ENCODE measurements at regions not wholly inside any gene's neighbourhood (a gene's known extent, or its start where the extent isn't known, plus 50 kb on each side); places are given as distances from the start of the nearest gene placed in this dataset.

DNA sequence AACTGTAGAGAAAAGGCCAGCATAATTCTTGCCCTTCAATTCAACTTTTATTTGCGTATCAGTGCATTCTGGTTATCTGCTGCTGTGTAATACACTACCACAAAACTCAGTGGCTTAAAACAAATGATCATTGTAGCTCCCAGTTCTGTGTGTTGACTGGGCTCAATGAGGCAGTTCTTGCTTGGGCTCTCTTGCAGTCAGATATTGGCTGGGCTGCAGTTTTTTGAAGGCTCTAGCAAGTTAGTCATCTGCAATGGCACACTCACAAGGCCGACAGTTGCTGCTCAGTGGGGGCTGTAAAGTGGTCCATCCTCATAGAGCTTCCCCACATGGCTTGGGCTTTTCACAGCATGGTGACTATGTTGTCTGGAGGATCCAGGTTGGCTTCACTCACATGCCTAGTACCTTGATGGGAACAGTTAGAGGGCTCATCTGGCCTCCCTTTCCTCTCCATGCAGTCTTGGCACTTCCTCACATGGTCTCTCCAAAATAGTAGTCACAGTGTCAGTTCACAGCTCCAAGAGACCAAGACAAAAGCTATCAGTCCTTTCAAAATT lies 110.6 kb upstream of the TNP1 start:
- Histone ChIP-seq H3K4me3 (ENCODE audit: low read length) (no peak overlapping the region), H3K4me1 (ENCODE audit: control insufficient read depth, insufficient read depth, low read length) (no peaks in the 10 kb centered on the region), H3K9me3 (ENCODE audit: control insufficient read depth, low read length) (no peaks in the 10 kb centered on the region), H3K36me3 (ENCODE audit: control insufficient read depth, insufficient read depth, low read length) (no peaks in the 10 kb centered on the region), H3K27me3 (ENCODE audit: control insufficient read depth, insufficient read depth, low read length) (no peaks in the 10 kb centered on the region), H3K9ac (ENCODE audit: low read length) (no peak overlapping the region)

DNA sequence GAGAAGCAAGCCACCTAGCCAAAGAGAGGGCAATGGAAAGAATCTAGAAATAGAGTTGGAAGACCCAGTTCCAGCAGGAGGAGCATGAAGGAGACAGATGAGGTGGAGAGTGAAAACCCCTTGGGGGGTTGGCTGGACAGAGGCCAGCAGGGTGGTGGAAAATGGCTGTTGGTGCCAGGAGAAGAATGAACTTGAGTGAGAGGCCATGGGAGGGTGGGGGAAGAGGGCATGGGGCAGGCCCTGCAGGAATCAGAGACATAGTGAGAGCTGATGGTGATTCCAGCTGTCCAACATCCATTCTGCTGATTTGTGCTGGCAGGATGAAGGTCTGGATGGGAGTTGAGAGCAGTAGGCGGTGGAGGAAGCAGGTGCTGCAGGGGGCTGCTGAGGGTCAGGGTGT lies 108.0 kb upstream of the TNP1 start:
- H3K9ac ChIP-seq (ENCODE audit: low read length) = no peak overlapping the region

DNA sequence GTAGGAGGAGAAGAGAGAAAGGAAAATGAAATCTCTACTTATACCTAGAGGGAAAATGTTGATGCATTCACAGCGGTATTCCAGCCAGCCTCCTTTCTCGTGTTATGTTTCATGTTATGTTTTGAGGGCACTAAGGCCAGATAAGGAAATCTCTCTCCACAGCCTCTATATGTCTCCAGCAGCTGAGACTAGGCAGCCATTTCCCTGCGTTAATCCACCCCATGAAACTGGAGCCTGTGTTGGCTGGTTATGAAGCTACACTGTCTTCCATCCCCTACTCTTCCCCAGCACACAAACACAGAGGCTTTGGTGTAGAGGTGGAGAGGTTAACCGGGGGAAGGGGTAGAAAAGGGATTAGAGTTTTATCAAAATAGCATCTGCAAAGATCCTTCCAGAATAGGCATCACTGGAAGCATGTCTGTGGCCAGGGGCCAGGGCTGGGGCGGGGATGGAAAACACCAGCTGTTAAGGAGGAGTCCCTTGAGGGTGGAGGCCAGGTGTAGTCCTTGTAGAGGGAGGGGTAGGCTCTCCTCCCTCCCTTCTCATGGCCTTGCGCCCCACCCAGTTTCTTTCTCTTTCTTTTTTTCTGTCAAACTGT lies 100.9 kb upstream of the TNP1 start:
- Histone ChIP-seq H3K36me3 (ENCODE audit: control insufficient read depth, insufficient read depth, low read length) (no peaks in the 10 kb centered on the region), H3K27me3 (ENCODE audit: control insufficient read depth, insufficient read depth, low read length) (no peaks in the 10 kb centered on the region), H3K4me1 (ENCODE audit: control insufficient read depth, insufficient read depth, low read length) (no peaks in the 10 kb centered on the region), H3K9ac (ENCODE audit: low read length) (no peak overlapping the region), H3K4me3 (ENCODE audit: low read length) (no peak overlapping the region), H3K9me3 (ENCODE audit: control insufficient read depth, low read length) (no peaks in the 10 kb centered on the region)

More for the DNA sequence above, 108.0 kb upstream of the TNP1 start:
- H3K36me3 ChIP-seq (ENCODE audit: control insufficient read depth, insufficient read depth, low read length) = no peaks in the 10 kb centered on the region
- H3K9me3 ChIP-seq (ENCODE audit: control insufficient read depth, low read length) = no peaks in the 10 kb centered on the region
- H3K27me3 ChIP-seq (ENCODE audit: control insufficient read depth, insufficient read depth, low read length) = no peaks in the 10 kb centered on the region
- no peaks in the 10 kb centered on the region for H3K4me1 ChIP-seq (ENCODE audit: control insufficient read depth, insufficient read depth, low read length)
- H3K4me3 ChIP-seq (ENCODE audit: low read length) = no peak overlapping the region

GRCh38 chr2:216959433-216959832 lies 99.6 kb upstream of the TNP1 start:
- Histone ChIP-seq H3K4me3 (ENCODE audit: low read length) (no peak overlapping the region), H3K9ac (ENCODE audit: low read length) (no peak overlapping the region), H3K36me3 (ENCODE audit: control insufficient read depth, insufficient read depth, low read length) (no peaks in the 10 kb centered on the region), H3K27me3 (ENCODE audit: control insufficient read depth, insufficient read depth, low read length) (no peaks in the 10 kb centered on the region), H3K9me3 (ENCODE audit: control insufficient read depth, low read length) (no peaks in the 10 kb centered on the region), H3K4me1 (ENCODE audit: control insufficient read depth, insufficient read depth, low read length) (no peaks in the 10 kb centered on the region)

GRCh38 chr2:216956820-216957493 lies 97.1 kb upstream of the TNP1 start:
- H3K9me3 ChIP-seq (ENCODE audit: control insufficient read depth, low read length) = no peaks in the 10 kb centered on the region
- no peak overlapping the region for H3K9ac ChIP-seq (ENCODE audit: low read length)
- H3K27me3 ChIP-seq (ENCODE audit: control insufficient read depth, insufficient read depth, low read length) = no peaks in the 10 kb centered on the region
- no peaks in the 10 kb centered on the region for H3K4me1 ChIP-seq (ENCODE audit: control insufficient read depth, insufficient read depth, low read length)
- H3K4me3 ChIP-seq (ENCODE audit: low read length) = no peak overlapping the region
- no peaks in the 10 kb centered on the region for H3K36me3 ChIP-seq (ENCODE audit: control insufficient read depth, insufficient read depth, low read length)

- Histone ChIP-seq H3K4me3 (ENCODE audit: low read length) (no peak overlapping the region), H3K4me1 (ENCODE audit: control insufficient read depth, insufficient read depth, low read length) (no peaks in the 10 kb centered on the region), H3K36me3 (ENCODE audit: control insufficient read depth, insufficient read depth, low read length) (no peaks in the 10 kb centered on the region), H3K27me3 (ENCODE audit: control insufficient read depth, insufficient read depth, low read length) (no peaks in the 10 kb centered on the region), H3K9me3 (ENCODE audit: control insufficient read depth, low read length) (no peaks in the 10 kb centered on the region), H3K9ac (ENCODE audit: low read length) (no peak overlapping the region)
Measured at GRCh38 chr2:216951171-216951570, 91.3 kb upstream of the TNP1 start.

- H3K4me1 ChIP-seq (ENCODE audit: control insufficient read depth, insufficient read depth, low read length) = no peaks in the 10 kb centered on the region
- no peak overlapping the region for H3K4me3 ChIP-seq (ENCODE audit: low read length)
- H3K9me3 ChIP-seq (ENCODE audit: control insufficient read depth, low read length) = no peaks in the 10 kb centered on the region
- no peaks in the 10 kb centered on the region for H3K27me3 ChIP-seq (ENCODE audit: control insufficient read depth, insufficient read depth, low read length)
- H3K36me3 ChIP-seq (ENCODE audit: control insufficient read depth, insufficient read depth, low read length) = no peaks in the 10 kb centered on the region
- no peak overlapping the region for H3K9ac ChIP-seq (ENCODE audit: low read length)
Measured at GRCh38 chr2:216950547-216950946, 90.7 kb upstream of the TNP1 start.

DNA sequence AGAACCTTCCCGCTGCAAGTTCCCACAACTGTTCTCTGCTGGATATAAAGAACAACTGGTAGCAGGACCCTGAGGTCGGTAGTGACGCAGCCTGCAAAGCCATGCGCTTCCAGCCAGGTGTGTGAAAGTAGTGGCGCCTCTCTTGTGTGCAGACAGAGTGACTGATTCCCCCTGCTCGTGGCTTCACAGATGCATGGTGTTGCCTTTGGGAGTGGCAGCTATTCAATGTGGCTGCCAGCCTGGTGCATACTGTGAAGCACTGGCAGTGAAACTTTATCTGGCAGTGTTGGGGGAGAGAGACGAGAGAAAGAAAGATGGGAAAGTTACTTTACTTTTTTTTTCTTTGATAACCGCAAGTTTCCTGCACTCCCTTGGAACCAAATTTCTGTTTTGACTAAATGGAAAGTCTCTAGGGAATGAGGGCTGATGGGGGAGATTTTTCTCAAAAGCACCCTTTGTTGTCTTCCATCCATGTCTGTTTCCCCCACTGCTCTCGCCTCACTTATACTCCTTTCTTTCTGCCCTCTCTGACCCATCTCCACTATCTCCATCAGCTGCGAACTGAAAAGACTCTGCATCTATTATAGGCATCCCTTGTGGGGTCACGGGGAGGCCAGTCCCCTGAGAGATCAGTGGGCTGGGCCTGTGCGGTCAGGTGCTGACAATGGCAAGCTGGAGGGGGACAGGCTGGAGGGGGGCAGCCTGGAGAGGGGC lies 90.0 kb upstream of the TNP1 start:
- Histone ChIP-seq H3K27me3 (ENCODE audit: control insufficient read depth, insufficient read depth, low read length) (no peaks in the 10 kb centered on the region), H3K4me3 (ENCODE audit: low read length) (no peak overlapping the region), H3K36me3 (ENCODE audit: control insufficient read depth, insufficient read depth, low read length) (no peaks in the 10 kb centered on the region), H3K9me3 (ENCODE audit: control insufficient read depth, low read length) (no peaks in the 10 kb centered on the region), H3K4me1 (ENCODE audit: control insufficient read depth, insufficient read depth, low read length) (no peaks in the 10 kb centered on the region), H3K9ac (ENCODE audit: low read length) (no peak overlapping the region)

- Histone ChIP-seq H3K9me3 (ENCODE audit: control insufficient read depth, low read length) (no peaks in the 10 kb centered on the region), H3K36me3 (ENCODE audit: control insufficient read depth, insufficient read depth, low read length) (no peaks in the 10 kb centered on the region), H3K9ac (ENCODE audit: low read length) (no peak overlapping the region), H3K4me1 (ENCODE audit: control insufficient read depth, insufficient read depth, low read length) (no peaks in the 10 kb centered on the region), H3K4me3 (ENCODE audit: low read length) (no peak overlapping the region), H3K27me3 (ENCODE audit: control insufficient read depth, insufficient read depth, low read length) (no peaks in the 10 kb centered on the region)
Measured at GRCh38 chr2:216947055-216947454, 87.2 kb upstream of the TNP1 start.

- Histone ChIP-seq H3K4me1 (ENCODE audit: control insufficient read depth, insufficient read depth, low read length) (no peaks in the 10 kb centered on the region), H3K9me3 (ENCODE audit: control insufficient read depth, low read length) (no peaks in the 10 kb centered on the region)
Measured at GRCh38 chr2:216944733-216945132, 84.9 kb upstream of the TNP1 start.

DNA sequence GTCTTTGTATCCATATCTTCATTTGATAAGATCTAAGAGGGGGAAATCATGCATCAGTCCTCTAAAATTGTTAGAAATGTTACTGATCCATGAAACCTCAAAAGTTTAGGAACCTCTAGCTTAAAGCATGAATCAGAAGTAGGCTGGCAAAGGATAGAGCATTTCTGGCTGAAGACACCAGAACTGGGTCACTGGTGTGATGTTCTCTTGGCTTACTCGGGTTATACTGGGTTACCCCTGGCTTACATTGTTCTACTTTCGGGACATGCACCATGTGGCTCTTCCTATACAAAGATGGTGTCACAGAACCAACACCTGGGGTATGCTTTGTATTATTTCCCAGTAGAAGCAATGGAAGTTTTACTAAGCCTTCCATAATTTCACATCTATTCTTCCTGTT lies 83.2 kb upstream of the TNP1 start:
- no peaks in the 10 kb centered on the region for H3K36me3 ChIP-seq (ENCODE audit: control insufficient read depth, insufficient read depth, low read length)

More at GRCh38 chr2:216944733-216945132, 84.9 kb upstream of the TNP1 start:
- Histone ChIP-seq H3K4me3 (ENCODE audit: low read length) (no peak overlapping the region), H3K36me3 (ENCODE audit: control insufficient read depth, insufficient read depth, low read length) (no peaks in the 10 kb centered on the region), H3K27me3 (ENCODE audit: control insufficient read depth, insufficient read depth, low read length) (no peaks in the 10 kb centered on the region), H3K9ac (ENCODE audit: low read length) (no peak overlapping the region)

DNA sequence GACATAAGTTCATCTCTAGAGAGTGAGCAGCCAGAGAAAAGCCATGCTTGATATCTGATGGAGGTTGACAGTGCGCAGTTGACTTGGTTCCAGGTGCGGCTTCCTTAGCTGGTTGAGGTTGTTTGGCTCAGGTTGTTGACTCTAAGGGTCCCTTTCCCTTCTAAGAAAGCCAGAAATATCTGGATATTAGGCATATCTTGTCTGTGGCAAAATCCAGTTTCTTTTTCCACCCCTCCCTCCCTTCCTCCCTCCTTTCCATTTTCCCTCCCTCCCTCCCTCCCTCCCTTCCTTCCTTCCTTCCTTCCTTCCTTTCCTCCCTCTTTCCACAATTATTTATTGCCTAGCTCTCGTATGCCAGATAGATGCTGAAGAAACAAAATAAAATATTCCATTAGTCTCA lies 82.6 kb upstream of the TNP1 start:
- Histone ChIP-seq H3K4me3 (ENCODE audit: low read length) (no peak overlapping the region), H3K4me1 (ENCODE audit: control insufficient read depth, insufficient read depth, low read length) (no peaks in the 10 kb centered on the region), H3K9ac (ENCODE audit: low read length) (no peak overlapping the region), H3K9me3 (ENCODE audit: control insufficient read depth, low read length) (no peaks in the 10 kb centered on the region), H3K36me3 (ENCODE audit: control insufficient read depth, insufficient read depth, low read length) (no peaks in the 10 kb centered on the region), H3K27me3 (ENCODE audit: control insufficient read depth, insufficient read depth, low read length) (no peaks in the 10 kb centered on the region)

More for the DNA sequence above, 83.2 kb upstream of the TNP1 start:
- Histone ChIP-seq H3K9ac (ENCODE audit: low read length) (no peak overlapping the region), H3K9me3 (ENCODE audit: control insufficient read depth, low read length) (no peaks in the 10 kb centered on the region), H3K4me3 (ENCODE audit: low read length) (no peak overlapping the region), H3K4me1 (ENCODE audit: control insufficient read depth, insufficient read depth, low read length) (no peaks in the 10 kb centered on the region), H3K27me3 (ENCODE audit: control insufficient read depth, insufficient read depth, low read length) (no peaks in the 10 kb centered on the region)
